Glutamatergic neuron (in vitro differentiated cells): ENCODE measurements at regions not wholly inside any gene's neighbourhood (a gene's known extent, or its start where the extent isn't known, plus 50 kb on each side); places are given as distances from the start of the nearest gene placed in this dataset.
"Not testable (repeated sequence)": the region's sequence is repeated elsewhere in the genome, so short reads cannot be mapped to it uniquely, and the experiment has no call there.

Source experiments
- DNase-seq: peaks from one replicate; pipeline ENCODE4 v3.0.0; 2022
- H3K27ac Mint-ChIP-seq: one replicate; pipeline ENCODE4 v1.8.0; 2020; ENCODE audit warnings: mild to moderate bottlenecking, mixed read lengths, inconsistent platforms; ENCODE audit not compliant: unreplicated experiment
- H3K27me3 Mint-ChIP-seq: one replicate; pipeline ENCODE4 v1.8.0; 2020; ENCODE audit warnings: mild to moderate bottlenecking, moderate library complexity, mixed read lengths, inconsistent platforms; ENCODE audit not compliant: unreplicated experiment
- H3K36me3 Mint-ChIP-seq: one replicate; pipeline ENCODE4 v1.8.0; 2020; ENCODE audit warnings: mild to moderate bottlenecking, mixed read lengths, inconsistent platforms; ENCODE audit not compliant: unreplicated experiment
- H3K4me1 Mint-ChIP-seq: one replicate; pipeline ENCODE4 v1.8.0; 2020; ENCODE audit warnings: mild to moderate bottlenecking, low read depth, mixed read lengths, inconsistent platforms; ENCODE audit not compliant: unreplicated experiment
- H3K4me3 Mint-ChIP-seq: one replicate; pipeline ENCODE4 v1.8.0; 2020; ENCODE audit warnings: mild to moderate bottlenecking, mixed read lengths, inconsistent platforms; ENCODE audit not compliant: unreplicated experiment
- H3K9me3 Mint-ChIP-seq: one replicate; pipeline ENCODE4 v1.8.0; 2020; ENCODE audit warnings: mild to moderate bottlenecking, moderate library complexity, mixed read lengths, inconsistent platforms; ENCODE audit not compliant: unreplicated experiment
- TF ChIP-seq, protein P1 (sequence below): fragments of 200-600 bp; sonication (generic); IDR thresholded peaks from one replicate; pipeline ENCODE4 v1.5.0; 2021; ENCODE audit not compliant: partially characterized antibody, unreplicated experiment

- Mint-ChIP-seq H3K9me3 (peaks cover 6% of the 10 kb centered on the region), H3K27me3 (peaks cover 7% of the 10 kb centered on the region), H3K27ac (no peak overlapping the region), H3K4me1 (no peaks in the 10 kb centered on the region), H3K4me3 (no peak overlapping the region), H3K36me3 (peaks cover 13% of the 10 kb centered on the region)
- DNase-seq = no peak
- TF ChIP-seq, protein P1, sequence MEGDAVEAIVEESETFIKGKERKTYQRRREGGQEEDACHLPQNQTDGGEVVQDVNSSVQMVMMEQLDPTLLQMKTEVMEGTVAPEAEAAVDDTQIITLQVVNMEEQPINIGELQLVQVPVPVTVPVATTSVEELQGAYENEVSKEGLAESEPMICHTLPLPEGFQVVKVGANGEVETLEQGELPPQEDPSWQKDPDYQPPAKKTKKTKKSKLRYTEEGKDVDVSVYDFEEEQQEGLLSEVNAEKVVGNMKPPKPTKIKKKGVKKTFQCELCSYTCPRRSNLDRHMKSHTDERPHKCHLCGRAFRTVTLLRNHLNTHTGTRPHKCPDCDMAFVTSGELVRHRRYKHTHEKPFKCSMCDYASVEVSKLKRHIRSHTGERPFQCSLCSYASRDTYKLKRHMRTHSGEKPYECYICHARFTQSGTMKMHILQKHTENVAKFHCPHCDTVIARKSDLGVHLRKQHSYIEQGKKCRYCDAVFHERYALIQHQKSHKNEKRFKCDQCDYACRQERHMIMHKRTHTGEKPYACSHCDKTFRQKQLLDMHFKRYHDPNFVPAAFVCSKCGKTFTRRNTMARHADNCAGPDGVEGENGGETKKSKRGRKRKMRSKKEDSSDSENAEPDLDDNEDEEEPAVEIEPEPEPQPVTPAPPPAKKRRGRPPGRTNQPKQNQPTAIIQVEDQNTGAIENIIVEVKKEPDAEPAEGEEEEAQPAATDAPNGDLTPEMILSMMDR = no peak
Observed at GRCh38 chr4:3637326-3638016, 105.2 kb upstream of the LRPAP1 start.

- Mint-ChIP-seq H3K36me3 (peaks cover 13% of the 10 kb centered on the region), H3K4me3 (no peak overlapping the region), H3K27ac (no peak overlapping the region), H3K4me1 (no peaks in the 10 kb centered on the region), H3K27me3 (peaks cover 7% of the 10 kb centered on the region), H3K9me3 (peaks cover 6% of the 10 kb centered on the region)
- TF ChIP-seq, protein P1 = no peak
- DNase-seq = no peak
Observed at GRCh38 chr4:3636646-3637320, 104.6 kb upstream of the LRPAP1 start.

DNA sequence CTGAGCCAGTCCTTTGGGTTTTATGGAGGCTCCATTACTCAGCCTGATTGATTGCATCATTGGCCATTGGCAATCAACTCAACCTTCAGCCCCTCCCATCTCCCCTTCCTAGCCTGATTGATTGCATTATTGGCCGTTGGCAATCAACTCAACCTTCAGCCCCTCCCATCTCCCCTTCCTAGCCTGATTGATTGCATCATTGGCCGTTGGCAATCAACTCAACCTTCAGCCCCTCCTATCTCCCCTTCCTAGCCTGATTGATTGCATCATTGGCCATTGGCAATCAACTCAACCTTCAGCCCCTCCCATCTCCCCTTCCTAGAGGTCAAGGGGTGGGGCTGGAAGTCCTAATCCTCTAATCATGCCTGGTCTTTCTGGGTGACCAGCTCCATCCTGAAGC is 103.8 kb upstream of the LRPAP1 start:
- H3K4me3 Mint-ChIP-seq, DNase-seq, H3K4me1 Mint-ChIP-seq, H3K9me3 Mint-ChIP-seq, H3K27ac Mint-ChIP-seq, H3K27me3 Mint-ChIP-seq: not testable (repeated sequence)
- H3K36me3 Mint-ChIP-seq = peaks cover 13% of the 10 kb centered on the region

GRCh38 chr4:3634894-3635820 is 102.9 kb upstream of the LRPAP1 start:
- Mint-ChIP-seq H3K27ac (no peak overlapping the region), H3K4me1 (no peaks in the 10 kb centered on the region), H3K9me3 (peaks cover 6% of the 10 kb centered on the region), H3K36me3 (peaks cover 13% of the 10 kb centered on the region), H3K27me3 (peaks cover 5% of the 10 kb centered on the region), H3K4me3 (no peak overlapping the region)
- DNase-seq = no peak
- TF ChIP-seq, protein P1 = no peak

DNA sequence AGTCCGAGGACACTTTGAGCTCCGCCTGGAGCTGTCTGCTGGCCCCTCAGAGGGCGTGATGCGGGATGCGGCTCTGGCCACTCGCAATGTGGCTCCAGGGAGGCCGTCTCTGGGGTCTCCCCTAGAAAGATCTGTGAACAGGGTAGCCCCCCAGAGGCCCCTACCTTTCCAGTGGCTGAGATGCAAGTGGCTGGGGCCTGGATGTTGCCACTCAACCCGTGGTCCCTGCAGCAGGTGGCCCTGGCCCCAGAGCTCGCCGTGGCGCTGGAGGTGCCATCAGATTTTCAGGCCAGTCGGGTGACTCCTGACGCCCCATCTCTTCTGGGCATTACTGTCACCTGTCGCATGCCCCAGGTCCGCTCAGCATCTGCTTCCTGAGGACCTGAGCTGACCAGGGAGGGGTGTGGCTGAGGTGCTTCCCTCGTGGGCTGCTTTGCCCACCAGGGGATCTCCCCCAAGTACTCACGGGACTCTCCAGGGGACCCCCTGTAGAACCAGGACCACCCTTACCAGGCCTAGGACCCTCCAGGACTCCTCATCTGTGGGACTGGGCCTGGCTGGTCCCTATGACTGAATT is 102.1 kb upstream of the LRPAP1 start:
- Mint-ChIP-seq H3K27ac (no peak overlapping the region), H3K4me1 (no peaks in the 10 kb centered on the region), H3K4me3 (no peak overlapping the region), H3K36me3 (peaks cover 13% of the 10 kb centered on the region), H3K27me3 (peaks cover 5% of the 10 kb centered on the region), H3K9me3 (peaks cover 7% of the 10 kb centered on the region)
- DNase-seq = no peak
- TF ChIP-seq, protein P1 = no peak

DNA sequence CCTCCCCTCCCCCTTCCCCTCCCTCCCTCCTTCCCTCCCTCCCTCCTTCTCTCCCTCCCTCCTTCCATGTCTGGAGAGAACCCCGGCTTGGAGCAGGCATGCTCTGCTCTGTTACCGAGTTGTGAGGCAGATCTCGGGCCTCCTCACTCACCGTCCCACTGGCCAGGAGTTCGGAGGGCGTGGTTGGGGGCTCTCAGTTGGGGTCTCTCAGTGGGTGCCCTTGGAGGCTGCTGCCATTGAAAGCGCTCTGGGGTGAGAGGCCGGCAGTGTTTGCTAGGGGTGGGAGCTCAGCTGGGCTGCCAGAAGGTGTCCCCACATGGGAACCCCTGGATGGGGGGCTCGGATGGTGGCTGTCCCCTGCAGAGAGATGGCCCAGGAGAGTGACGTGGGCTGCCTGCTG is 101.1 kb upstream of the LRPAP1 start:
- H3K9me3 Mint-ChIP-seq, H3K27ac Mint-ChIP-seq, H3K4me3 Mint-ChIP-seq, DNase-seq, H3K36me3 Mint-ChIP-seq, H3K27me3 Mint-ChIP-seq, H3K4me1 Mint-ChIP-seq: not testable (repeated sequence)

- H3K27ac Mint-ChIP-seq, H3K4me3 Mint-ChIP-seq, DNase-seq, H3K27me3 Mint-ChIP-seq, H3K4me1 Mint-ChIP-seq, H3K9me3 Mint-ChIP-seq, H3K36me3 Mint-ChIP-seq: not testable (repeated sequence)
Observed at GRCh38 chr4:3632794-3633193, 100.6 kb upstream of the LRPAP1 start.
